Keratinocyte (primary cell): ENCODE measurements at regions not wholly inside any gene's neighbourhood (a gene's known extent, or its start where the extent isn't known, plus 50 kb on each side); places are given as distances from the start of the nearest gene placed in this dataset.

ENCODE experiments used
- DNase-seq: peaks from one replicate; pipeline ENCODE4 v3.0.0-alpha.2; 2011; ENCODE audit warnings: low read depth, missing footprints, low spot score
- FAIRE-seq: peaks from 2 replicates; lab custom pipeline; 2011; peaks lifted over from hg19 to GRCh38; lab: Jason Lieb, UNC
- H2AFZ ChIP-seq: 2 replicates; pipeline ENCODE4 v1.6.0; 2012; ENCODE audit warnings: low read length, control low read depth, inconsistent platforms; ENCODE audit not compliant: control insufficient read depth
- H3K27ac ChIP-seq: 2 replicates; pipeline ENCODE4 v1.5.1; 2011; ENCODE audit warnings: low read length; ENCODE audit not compliant: control insufficient read depth, insufficient read depth
- H3K27me3 ChIP-seq: 3 replicates; pipeline ENCODE4 v1.6.0; 2011; ENCODE audit warnings: low read length; ENCODE audit not compliant: control insufficient read depth, insufficient read depth; ENCODE audit errors: extremely low read depth
- H3K36me3 ChIP-seq, 2 experiments: 2 replicates in 1 of 2; 3 replicates in 1 of 2; pipeline ENCODE4 v1.5.1; 2011; ENCODE audit warnings: low read length in 2 of 2, mild to moderate bottlenecking in 1 of 2; ENCODE audit not compliant: control insufficient read depth in 2 of 2, insufficient read depth in 2 of 2; ENCODE audit errors: extremely low read depth in 1 of 2
- H3K4me1 ChIP-seq: 3 replicates; pipeline ENCODE4 v1.5.1; 2011; ENCODE audit warnings: low read length; ENCODE audit not compliant: control insufficient read depth, insufficient read depth; ENCODE audit errors: extremely low read depth
- H3K4me2 ChIP-seq: 3 replicates; pipeline ENCODE4 v1.6.0; 2011; ENCODE audit warnings: low read depth, low read length; ENCODE audit not compliant: control insufficient read depth, insufficient read depth; ENCODE audit errors: extremely low read depth
- H3K4me3 ChIP-seq, 3 experiments: fragments of 200-600 bp in 1 of 3; sonication (generic) in 1 of 3; 2 replicates in 2 of 3; 3 replicates in 1 of 3; pipeline ENCODE4 v1.5.1; 2011 to 2016; ENCODE audit warnings: low read length in 3 of 3, mild to moderate bottlenecking in 3 of 3, control low read depth in 2 of 3, inconsistent platforms in 1 of 3, low read depth in 1 of 3, mixed read lengths in 1 of 3, mixed run types in 1 of 3, moderate library complexity in 1 of 3; ENCODE audit not compliant: control insufficient read depth in 2 of 3, insufficient read depth in 2 of 3; ENCODE audit errors: extremely low read depth in 1 of 3
- H3K79me2 ChIP-seq: 2 replicates; pipeline ENCODE4 v1.6.0; 2012; ENCODE audit warnings: low read length; ENCODE audit not compliant: control insufficient read depth, insufficient read depth
- H3K9ac ChIP-seq: 3 replicates; pipeline ENCODE4 v1.6.0; 2011; ENCODE audit warnings: low read length; ENCODE audit not compliant: control insufficient read depth, insufficient read depth; ENCODE audit errors: extremely low read depth
- H3K9me1 ChIP-seq: 3 replicates; pipeline ENCODE4 v1.6.0; 2011; ENCODE audit warnings: low read length; ENCODE audit not compliant: control insufficient read depth, insufficient read depth; ENCODE audit errors: extremely low read depth
- H3K9me3 ChIP-seq: 2 replicates; pipeline ENCODE4 v1.5.1; 2012; ENCODE audit warnings: low read depth, low read length; ENCODE audit not compliant: control insufficient read depth
- H4K20me1 ChIP-seq: 3 replicates; pipeline ENCODE4 v1.6.0; 2011; ENCODE audit warnings: low read length; ENCODE audit not compliant: control insufficient read depth, insufficient read depth; ENCODE audit errors: extremely low read depth
- EZH2 ChIP-seq: IDR thresholded peaks from one replicate; pipeline ENCODE4 v1.6.1; 2012; ENCODE audit warnings: inconsistent platforms, mild to moderate bottlenecking, low read length, moderate library complexity
- dilution Hi-C: fragments of 300-500 bp; cut with MboI; formaldehyde crosslinking; loops from one replicate; pipeline ENCODE4 v1.7.0; 2020; ENCODE audit warnings: low sequenced_read_pairs; ENCODE audit not compliant: extremely low pct_ligation_motif_present
- TF ChIP-seq, protein P1 (sequence below), 3 experiments: IDR thresholded peaks in 1 of 3; conservative IDR thresholded peaks in 1 of 3; optimal IDR thresholded peaks in 1 of 3; 2 replicates in 2 of 3; 3 replicates in 1 of 3; pipeline versions ENCODE3 to v1.5.1; 2011; ENCODE audit warnings: low read length in 3 of 3, mild to moderate bottlenecking in 3 of 3, moderate library complexity in 2 of 3, control low read depth in 1 of 3, inconsistent platforms in 1 of 3; ENCODE audit not compliant: insufficient read depth in 2 of 3; ENCODE audit errors: extremely low read depth in 1 of 3

DNA sequence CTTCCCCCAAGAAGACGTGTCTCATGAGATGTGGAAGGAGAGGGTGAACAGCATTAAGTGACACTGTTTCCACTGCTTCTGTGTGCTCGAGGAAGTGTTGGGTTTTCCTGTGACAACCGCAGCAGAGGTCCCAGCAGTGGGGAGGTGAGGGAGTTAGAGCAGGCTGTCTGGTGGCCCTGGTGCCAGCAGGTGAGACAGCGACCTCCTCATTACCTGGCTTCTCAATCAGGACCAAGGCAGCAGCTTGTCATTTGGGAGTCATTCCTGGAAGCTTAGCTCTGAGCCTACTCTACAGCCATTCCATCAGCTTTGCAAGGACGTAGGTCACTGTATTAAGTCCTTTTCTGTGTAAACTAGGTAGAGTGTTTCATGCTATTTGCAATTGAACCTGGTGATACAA is 63.3 kb upstream of the RGMA start:
- H3K27ac ChIP-seq: no peak overlapping the region
- H3K36me3 ChIP-seq: no peaks in the 10 kb centered on the region
- FAIRE-seq (no peak), DNase-seq (no peak)
- no peaks in the 10 kb centered on the region for H4K20me1 ChIP-seq
- H3K27me3 ChIP-seq: no peaks in the 10 kb centered on the region
- no peak overlapping the region for H3K4me2 ChIP-seq
- H3K79me2 ChIP-seq: no peaks in the 10 kb centered on the region
- H3K9me3 ChIP-seq: no peaks in the 10 kb centered on the region
- H3K9me1 ChIP-seq: no peaks in the 10 kb centered on the region
- no peak for TF ChIP-seq EZH2
- TF ChIP-seq, protein P1, sequence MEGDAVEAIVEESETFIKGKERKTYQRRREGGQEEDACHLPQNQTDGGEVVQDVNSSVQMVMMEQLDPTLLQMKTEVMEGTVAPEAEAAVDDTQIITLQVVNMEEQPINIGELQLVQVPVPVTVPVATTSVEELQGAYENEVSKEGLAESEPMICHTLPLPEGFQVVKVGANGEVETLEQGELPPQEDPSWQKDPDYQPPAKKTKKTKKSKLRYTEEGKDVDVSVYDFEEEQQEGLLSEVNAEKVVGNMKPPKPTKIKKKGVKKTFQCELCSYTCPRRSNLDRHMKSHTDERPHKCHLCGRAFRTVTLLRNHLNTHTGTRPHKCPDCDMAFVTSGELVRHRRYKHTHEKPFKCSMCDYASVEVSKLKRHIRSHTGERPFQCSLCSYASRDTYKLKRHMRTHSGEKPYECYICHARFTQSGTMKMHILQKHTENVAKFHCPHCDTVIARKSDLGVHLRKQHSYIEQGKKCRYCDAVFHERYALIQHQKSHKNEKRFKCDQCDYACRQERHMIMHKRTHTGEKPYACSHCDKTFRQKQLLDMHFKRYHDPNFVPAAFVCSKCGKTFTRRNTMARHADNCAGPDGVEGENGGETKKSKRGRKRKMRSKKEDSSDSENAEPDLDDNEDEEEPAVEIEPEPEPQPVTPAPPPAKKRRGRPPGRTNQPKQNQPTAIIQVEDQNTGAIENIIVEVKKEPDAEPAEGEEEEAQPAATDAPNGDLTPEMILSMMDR (optimal IDR thresholded peaks at IDR 0.05 in 1 of 3, IDR thresholded peaks at IDR 0.05 in 1 of 3, conservative IDR thresholded peaks at IDR 0.05 in 1 of 3; ENCODE audit: extremely low read depth in 1 of 3, insufficient read depth in 2 of 3, low read length in 3 of 3): no peak
- H3K4me1 ChIP-seq: no peaks in the 10 kb centered on the region
- H2AFZ ChIP-seq: no peak overlapping the region
- H3K9ac ChIP-seq: no peak overlapping the region
- no peak overlapping the region for H3K4me3 ChIP-seq
- dilution Hi-C loops: no loop called here

DNA sequence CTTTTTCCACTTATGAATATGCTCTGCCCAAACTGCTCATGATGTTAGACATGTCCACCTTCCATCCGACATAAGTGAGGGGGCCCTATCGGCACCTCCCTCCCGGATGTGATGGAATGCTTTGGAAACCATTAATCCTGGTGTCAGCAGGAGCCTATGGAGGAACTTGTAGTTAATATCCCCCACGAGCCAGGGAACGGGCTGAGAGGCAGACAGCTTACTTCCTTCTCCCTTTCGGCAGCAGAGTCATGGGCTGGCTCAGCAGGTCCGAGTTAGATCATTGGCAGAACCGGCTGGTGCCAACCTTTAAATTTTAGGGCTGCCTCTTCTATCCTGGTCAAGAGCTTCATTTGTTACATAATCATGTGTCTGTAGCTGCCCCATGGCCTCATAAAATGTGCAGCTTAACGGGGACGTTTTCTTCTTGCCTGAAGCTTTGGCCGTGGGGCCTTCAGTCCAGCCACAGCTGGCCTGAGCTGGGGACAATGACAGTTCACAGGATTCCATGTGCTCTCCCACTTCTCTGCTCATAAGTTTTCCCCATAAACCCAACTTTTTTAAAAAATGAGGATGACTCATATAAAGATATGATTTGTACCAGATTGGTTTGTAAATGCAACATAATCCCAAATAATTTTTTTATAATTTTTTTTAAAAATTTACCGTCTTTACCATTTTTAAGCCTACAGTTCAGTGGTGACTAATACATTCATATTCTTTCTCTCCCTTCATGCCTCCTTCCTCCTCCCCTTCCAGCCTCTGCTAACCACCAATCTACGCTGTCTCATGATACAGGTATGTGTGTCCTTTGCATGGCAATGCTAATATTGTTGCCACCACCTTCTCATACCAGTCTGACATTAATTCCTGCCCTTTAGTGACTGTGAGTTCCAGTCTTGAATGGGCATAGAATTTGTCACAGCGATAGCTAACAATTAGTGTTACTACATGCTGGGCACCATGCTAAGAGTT is 62.2 kb upstream of the RGMA start:
- Histone ChIP-seq H3K27me3 (no peaks in the 10 kb centered on the region), H3K9me1 (no peaks in the 10 kb centered on the region), H3K9ac (no peak overlapping the region), H3K4me3 (no peak overlapping the region), H3K79me2 (no peaks in the 10 kb centered on the region), H3K4me2 (no peak overlapping the region), H3K9me3 (no peaks in the 10 kb centered on the region), H3K4me1 (no peaks in the 10 kb centered on the region), H3K27ac (no peak overlapping the region), H2AFZ (no peak overlapping the region), H3K36me3 (no peaks in the 10 kb centered on the region), H4K20me1 (no peaks in the 10 kb centered on the region)
- dilution Hi-C loops: no loop called here
- DNase-seq (no peak), FAIRE-seq (no peak)
- no peak for TF ChIP-seq EZH2
- TF ChIP-seq, protein P1 (optimal IDR thresholded peaks at IDR 0.05 in 1 of 3, IDR thresholded peaks at IDR 0.05 in 1 of 3, conservative IDR thresholded peaks at IDR 0.05 in 1 of 3; ENCODE audit: extremely low read depth in 1 of 3, insufficient read depth in 2 of 3, low read length in 3 of 3): no peak
